ENCODE measurements at regions not wholly inside any gene's neighbourhood (a gene's known extent, or its start where the extent isn't known, plus 50 kb on each side); places are given as distances from the start of the nearest gene placed in this dataset.
"Not testable (repeated sequence)": the region's sequence is repeated elsewhere in the genome, so short reads cannot be mapped to it uniquely, and the experiment has no call there.

DNA sequence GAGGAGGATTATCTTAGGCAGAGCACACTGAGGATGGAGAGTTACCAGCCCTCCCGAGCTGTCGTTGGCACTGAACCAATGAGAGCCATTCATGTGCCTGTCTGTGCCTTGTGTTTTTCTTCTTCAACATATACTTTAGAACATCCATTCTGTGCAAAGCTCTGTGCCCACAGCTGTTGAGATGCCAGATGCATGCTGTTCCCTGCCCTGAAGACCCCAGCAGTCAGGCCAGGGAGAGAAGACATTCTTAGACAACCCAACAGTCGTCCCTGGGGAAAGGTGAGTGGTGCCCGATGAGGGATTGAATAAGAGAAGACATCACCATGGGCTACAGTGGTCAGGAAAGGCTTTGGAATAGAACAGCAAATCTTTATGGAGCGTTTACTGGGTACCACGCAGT, 114.1 kb downstream of the NRN1 start:
- H3K4me3 ChIP-seq (ENCODE audit: low read depth, low read length): no peak overlapping the region
- TF ChIP-seq, protein P1, sequence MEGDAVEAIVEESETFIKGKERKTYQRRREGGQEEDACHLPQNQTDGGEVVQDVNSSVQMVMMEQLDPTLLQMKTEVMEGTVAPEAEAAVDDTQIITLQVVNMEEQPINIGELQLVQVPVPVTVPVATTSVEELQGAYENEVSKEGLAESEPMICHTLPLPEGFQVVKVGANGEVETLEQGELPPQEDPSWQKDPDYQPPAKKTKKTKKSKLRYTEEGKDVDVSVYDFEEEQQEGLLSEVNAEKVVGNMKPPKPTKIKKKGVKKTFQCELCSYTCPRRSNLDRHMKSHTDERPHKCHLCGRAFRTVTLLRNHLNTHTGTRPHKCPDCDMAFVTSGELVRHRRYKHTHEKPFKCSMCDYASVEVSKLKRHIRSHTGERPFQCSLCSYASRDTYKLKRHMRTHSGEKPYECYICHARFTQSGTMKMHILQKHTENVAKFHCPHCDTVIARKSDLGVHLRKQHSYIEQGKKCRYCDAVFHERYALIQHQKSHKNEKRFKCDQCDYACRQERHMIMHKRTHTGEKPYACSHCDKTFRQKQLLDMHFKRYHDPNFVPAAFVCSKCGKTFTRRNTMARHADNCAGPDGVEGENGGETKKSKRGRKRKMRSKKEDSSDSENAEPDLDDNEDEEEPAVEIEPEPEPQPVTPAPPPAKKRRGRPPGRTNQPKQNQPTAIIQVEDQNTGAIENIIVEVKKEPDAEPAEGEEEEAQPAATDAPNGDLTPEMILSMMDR (IDR thresholded peaks at IDR 0.05; ENCODE audit: insufficient read depth, low read depth, low read length): no peak
- no peak for DNase-seq (ENCODE audit: low read depth)

DNA sequence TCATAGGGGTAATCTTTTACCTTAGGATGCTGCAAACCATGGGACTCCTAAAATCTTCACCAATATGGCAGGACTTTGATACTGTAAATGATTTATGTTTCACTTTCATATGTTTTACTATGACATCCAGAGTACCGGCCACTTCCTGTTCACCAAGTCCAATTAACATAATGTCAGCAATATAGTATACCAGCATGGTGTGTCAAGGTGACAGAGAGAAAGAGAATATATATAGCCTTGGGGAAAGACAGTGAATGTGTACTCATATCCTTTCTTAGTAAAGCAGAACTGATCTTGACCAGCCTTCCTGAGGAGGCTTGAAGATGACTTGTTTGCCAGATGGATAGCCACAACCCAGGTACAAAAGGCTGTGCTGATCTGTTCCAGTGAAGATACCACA, 127.9 kb downstream of the NRN1 start:
- no peak overlapping the region for H3K4me3 ChIP-seq (ENCODE audit: low read depth, low read length)
- DNase-seq (ENCODE audit: low read depth): no peak
- TF ChIP-seq, protein P1 (IDR thresholded peaks at IDR 0.05; ENCODE audit: insufficient read depth, low read depth, low read length): no peak

DNA sequence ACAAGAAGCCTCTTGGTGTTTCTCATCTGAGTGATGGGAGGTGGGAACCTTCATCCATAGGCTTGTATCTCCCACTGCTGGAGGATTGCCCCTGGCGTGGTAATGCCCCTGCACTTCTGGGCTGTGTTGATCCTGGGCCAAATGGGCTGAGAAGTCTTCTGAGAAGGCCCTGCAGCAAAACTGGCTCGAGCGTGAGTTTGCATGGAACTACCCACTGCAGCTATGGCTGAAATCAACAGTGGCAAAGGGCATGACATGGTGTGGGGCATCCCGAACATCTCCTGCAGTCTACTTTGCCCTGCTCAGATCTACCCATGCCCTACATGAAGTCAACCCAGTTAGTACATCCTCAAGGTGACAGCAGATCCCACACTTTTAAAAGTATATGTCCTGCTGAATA, 130.6 kb downstream of the NRN1 start:
- TF ChIP-seq, protein P1 (IDR thresholded peaks at IDR 0.05; ENCODE audit: insufficient read depth, low read depth, low read length): no peak
- no peak for DNase-seq (ENCODE audit: low read depth)
- no peak overlapping the region for H3K4me3 ChIP-seq (ENCODE audit: low read depth, low read length)

DNA sequence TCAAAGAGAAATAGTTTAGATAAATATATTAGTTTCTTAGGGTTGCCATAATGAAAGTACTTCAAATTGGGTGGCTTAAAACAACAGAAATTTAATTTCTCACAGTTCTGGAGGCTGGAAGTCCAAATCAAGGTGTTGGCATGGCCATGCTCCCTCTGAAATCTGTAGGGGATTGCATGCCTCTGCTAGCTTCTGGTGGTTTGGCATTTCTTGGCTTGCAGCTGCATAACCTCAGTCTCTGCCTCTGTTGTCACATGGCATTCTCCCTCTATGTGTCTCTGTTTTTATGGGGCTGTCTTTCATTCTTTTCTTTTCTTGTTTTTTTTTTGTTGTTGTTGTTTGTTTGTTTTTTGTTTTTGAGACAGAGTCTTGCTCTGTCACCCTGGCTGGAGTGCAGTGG, 132.7 kb downstream of the NRN1 start:
- H3K4me3 ChIP-seq (ENCODE audit: low read depth, low read length); DNase-seq (ENCODE audit: low read depth): not testable (repeated sequence)

DNA sequence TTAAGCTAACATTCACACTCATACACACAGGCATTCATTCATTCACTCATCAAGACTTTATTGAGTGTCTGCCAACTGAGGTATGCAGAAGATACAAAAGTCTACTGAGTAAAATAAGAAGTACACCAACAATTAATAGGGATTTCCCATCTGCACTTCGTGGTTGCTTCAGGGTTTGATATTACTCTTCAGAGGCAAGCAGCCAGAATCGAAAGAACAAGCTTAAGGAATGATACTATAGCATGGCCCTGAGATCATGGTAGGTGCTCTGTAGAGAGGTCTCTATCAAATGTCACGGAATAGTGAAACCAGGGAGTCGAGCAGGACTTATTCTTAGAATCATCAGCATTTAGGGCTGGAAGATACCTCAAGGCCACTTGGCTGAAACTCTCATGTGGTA, 135.4 kb downstream of the NRN1 start:
- TF ChIP-seq, protein P1 (IDR thresholded peaks at IDR 0.05; ENCODE audit: insufficient read depth, low read depth, low read length): no peak
- no peak for DNase-seq (ENCODE audit: low read depth)
- H3K4me3 ChIP-seq (ENCODE audit: low read depth, low read length): no peak overlapping the region

DNA sequence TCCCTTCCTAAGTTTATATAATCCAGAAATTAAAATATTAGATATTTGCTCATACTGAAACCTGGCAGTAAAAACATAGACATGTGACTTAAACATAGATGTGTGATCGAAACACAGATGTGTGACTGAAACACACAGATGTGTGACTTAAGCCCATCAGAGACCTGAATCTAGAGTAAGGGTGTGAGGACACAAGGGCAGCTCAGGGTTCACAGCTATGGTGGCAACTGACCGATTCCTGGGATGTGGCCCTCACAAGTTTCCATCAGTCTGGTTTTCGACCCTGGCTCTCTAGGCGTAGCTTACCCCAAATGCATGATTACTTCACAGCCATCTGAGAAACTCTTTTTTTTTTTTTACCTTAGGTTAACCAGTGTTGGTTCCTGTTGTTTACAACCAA, 137.0 kb downstream of the NRN1 start:
- TF ChIP-seq, protein P1 (IDR thresholded peaks at IDR 0.05; ENCODE audit: insufficient read depth, low read depth, low read length): no peak
- no peak overlapping the region for H3K4me3 ChIP-seq (ENCODE audit: low read depth, low read length)
- DNase-seq (ENCODE audit: low read depth): no peak

DNA sequence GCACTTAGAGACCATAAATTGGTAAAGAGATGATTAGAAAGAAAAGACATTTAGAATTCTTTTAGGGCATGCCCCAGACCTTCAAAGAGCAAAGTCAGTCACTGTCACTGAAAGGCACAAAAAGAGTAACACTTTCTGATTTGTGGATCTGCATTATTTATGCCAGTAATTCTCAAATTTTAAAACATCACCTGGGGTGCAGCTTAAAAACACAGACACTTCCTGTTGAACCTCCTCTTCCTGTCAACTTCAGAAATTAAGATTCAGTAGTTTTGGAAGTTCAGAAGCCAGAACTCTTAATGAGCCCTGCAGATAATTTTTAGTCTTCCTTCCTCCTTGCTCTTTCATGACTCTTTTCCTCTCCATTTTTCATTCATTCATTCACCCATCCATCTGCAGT, 137.5 kb downstream of the NRN1 start:
- TF ChIP-seq, protein P1 (IDR thresholded peaks at IDR 0.05; ENCODE audit: insufficient read depth, low read depth, low read length): no peak
- H3K4me3 ChIP-seq (ENCODE audit: low read depth, low read length): no peak overlapping the region

More for the DNA sequence above, 137.5 kb downstream of the NRN1 start:
- DNase-seq (ENCODE audit: low read depth): no peak

All from fibroblast of villous mesenchyme (primary cell).